Activated T-cell treated with anti-CD3 and anti-CD28 coated beads, Interleukin-2, amount 50 U/mL, for 4 hours (primary cell): ENCODE measurements at regions not wholly inside any gene's neighbourhood (a gene's known extent, or its start where the extent isn't known, plus 50 kb on each side); places are given as distances from the start of the nearest gene placed in this dataset.

Experiments used
- ATAC-seq, 2 donors: fragments of 200-7000 bp; cut with Tn5 transposase; one replicate each; pipeline ENCODE4 v1.10.0; 2021
- DNase-seq: peaks from one replicate; pipeline ENCODE4 v3.0.0-alpha.2; 2020
- H3K27me3 Mint-ChIP-seq: one replicate; pipeline ENCODE4 v1.8.0; 2021; ENCODE audit warnings: low read depth, mixed read lengths
- H3K36me3 Mint-ChIP-seq: one replicate; pipeline ENCODE4 v1.8.0; 2022; ENCODE audit warnings: mixed read lengths; ENCODE audit not compliant: insufficient read depth
- H3K4me1 Mint-ChIP-seq: one replicate; pipeline ENCODE4 v1.8.0; 2021; ENCODE audit warnings: low read depth, mixed read lengths
- H3K4me3 Mint-ChIP-seq: one replicate; pipeline ENCODE4 v1.8.0; 2021; ENCODE audit warnings: mild to moderate bottlenecking, moderate library complexity, mixed read lengths
- H3K9me3 Mint-ChIP-seq: one replicate; pipeline ENCODE4 v1.8.0; 2021; ENCODE audit warnings: mixed read lengths

DNA sequence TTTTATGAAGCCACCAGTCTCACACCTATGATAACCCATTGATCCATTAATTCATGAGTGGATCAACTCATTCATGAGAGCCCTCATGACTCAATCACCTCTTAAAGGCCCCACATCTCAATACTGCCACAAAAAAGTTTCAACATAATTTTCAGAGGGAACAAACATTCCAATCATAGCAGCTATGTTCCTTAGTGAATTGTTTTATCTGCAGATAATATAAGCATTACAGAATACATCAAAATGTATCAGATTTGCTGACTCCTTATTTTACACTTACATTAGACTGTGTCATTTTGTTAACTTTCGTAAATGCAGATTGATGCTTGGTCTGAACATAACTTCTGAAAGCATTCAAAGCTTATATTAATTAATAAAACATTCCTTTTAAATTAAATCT, 155.3 kb upstream of the MBNL1 start:
- ATAC-seq: no peak
- DNase-seq: no peak
- no peak overlapping the region for H3K4me3 Mint-ChIP-seq
- H3K27me3 Mint-ChIP-seq: no peaks in the 10 kb centered on the region
- H3K9me3 Mint-ChIP-seq: no peaks in the 10 kb centered on the region
- no peaks in the 10 kb centered on the region for H3K4me1 Mint-ChIP-seq
- peaks cover 3% of the 10 kb centered on the region for H3K36me3 Mint-ChIP-seq

- Mint-ChIP-seq H3K36me3 (peaks cover 3% of the 10 kb centered on the region), H3K27me3 (no peaks in the 10 kb centered on the region), H3K9me3 (no peaks in the 10 kb centered on the region), H3K4me3 (no peak overlapping the region), H3K4me1 (no peaks in the 10 kb centered on the region)
- DNase-seq: no peak
- ATAC-seq: no peak
Measured at GRCh38 chr3:152113992-152114651, 154.6 kb upstream of the MBNL1 start.

DNA sequence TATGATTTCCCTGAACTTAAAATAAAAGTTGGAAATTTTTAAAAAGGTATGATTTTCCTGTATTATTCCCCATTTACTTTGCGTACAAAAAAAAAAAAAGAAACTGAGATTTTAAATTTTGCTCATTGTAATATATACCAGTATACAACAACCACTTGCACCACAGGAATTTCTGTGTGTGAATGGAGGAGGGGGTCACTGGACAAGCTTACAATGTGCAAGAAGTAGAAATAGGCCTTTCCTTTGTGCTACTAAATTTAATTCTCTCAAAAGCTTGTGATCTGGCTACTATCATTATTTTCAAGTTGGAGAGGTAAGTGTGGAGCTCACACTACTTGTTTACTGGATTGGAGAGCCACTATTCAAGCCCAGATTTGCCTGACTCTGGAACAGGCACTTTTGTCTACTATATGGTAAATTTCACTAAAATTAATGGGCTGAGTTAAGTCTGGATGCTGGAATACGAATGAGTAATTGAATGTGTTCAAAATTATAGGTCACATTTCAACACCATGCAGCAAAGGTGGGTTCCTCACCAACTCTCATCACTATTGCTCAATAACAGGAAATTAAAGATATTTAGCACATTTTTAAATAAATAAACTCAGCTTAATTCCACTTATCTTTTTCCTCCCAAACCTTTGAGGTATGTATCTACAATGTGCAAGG, 148.0 kb upstream of the MBNL1 start:
- no peak for DNase-seq
- no peak for ATAC-seq
- Mint-ChIP-seq H3K9me3 (no peaks in the 10 kb centered on the region), H3K36me3 (peaks cover 3% of the 10 kb centered on the region), H3K4me1 (peaks cover 15% of the 10 kb centered on the region), H3K4me3 (no peak overlapping the region), H3K27me3 (no peaks in the 10 kb centered on the region)

GRCh38 chr3:152121270-152121636, 147.5 kb upstream of the MBNL1 start:
- Mint-ChIP-seq H3K36me3 (peaks cover 3% of the 10 kb centered on the region), H3K9me3 (no peaks in the 10 kb centered on the region), H3K4me1 (peaks cover 15% of the 10 kb centered on the region), H3K27me3 (no peaks in the 10 kb centered on the region), H3K4me3 (no peak overlapping the region)
- ATAC-seq (no peak), DNase-seq (no peak)

- DNase-seq (no peak), ATAC-seq (no peak)
- no peaks in the 10 kb centered on the region for H3K9me3 Mint-ChIP-seq
- H3K4me3 Mint-ChIP-seq: no peak overlapping the region
- H3K36me3 Mint-ChIP-seq: no peaks in the 10 kb centered on the region
- peaks cover 22% of the 10 kb centered on the region for H3K4me1 Mint-ChIP-seq
- no peaks in the 10 kb centered on the region for H3K27me3 Mint-ChIP-seq
Measured at GRCh38 chr3:152122851-152123250, 145.9 kb upstream of the MBNL1 start.

- Mint-ChIP-seq H3K4me1 (peaks cover 22% of the 10 kb centered on the region), H3K36me3 (no peaks in the 10 kb centered on the region), H3K9me3 (no peaks in the 10 kb centered on the region), H3K27me3 (no peaks in the 10 kb centered on the region), H3K4me3 (no peak overlapping the region)
- ATAC-seq (no peak), DNase-seq (no peak)
Measured at GRCh38 chr3:152123457-152123856, 145.3 kb upstream of the MBNL1 start.

- H3K4me1 Mint-ChIP-seq: peaks cover 16% of the 10 kb centered on the region
- DNase-seq (no peak), ATAC-seq (peak in 1 of 2 donors; percentile 6)
- H3K36me3 Mint-ChIP-seq: no peaks in the 10 kb centered on the region
- no peaks in the 10 kb centered on the region for H3K9me3 Mint-ChIP-seq
- no peak overlapping the region for H3K4me3 Mint-ChIP-seq
- no peaks in the 10 kb centered on the region for H3K27me3 Mint-ChIP-seq
Measured at GRCh38 chr3:152126260-152126659, 142.5 kb upstream of the MBNL1 start.

- no peaks in the 10 kb centered on the region for H3K36me3 Mint-ChIP-seq
- H3K27me3 Mint-ChIP-seq: no peaks in the 10 kb centered on the region
- DNase-seq (no peak), ATAC-seq (peak; percentile 94)
- no peaks in the 10 kb centered on the region for H3K9me3 Mint-ChIP-seq
- no peak overlapping the region for H3K4me3 Mint-ChIP-seq
- peaks cover 13% of the 10 kb centered on the region for H3K4me1 Mint-ChIP-seq
Measured at GRCh38 chr3:152127058-152127457, 141.7 kb upstream of the MBNL1 start.

DNA sequence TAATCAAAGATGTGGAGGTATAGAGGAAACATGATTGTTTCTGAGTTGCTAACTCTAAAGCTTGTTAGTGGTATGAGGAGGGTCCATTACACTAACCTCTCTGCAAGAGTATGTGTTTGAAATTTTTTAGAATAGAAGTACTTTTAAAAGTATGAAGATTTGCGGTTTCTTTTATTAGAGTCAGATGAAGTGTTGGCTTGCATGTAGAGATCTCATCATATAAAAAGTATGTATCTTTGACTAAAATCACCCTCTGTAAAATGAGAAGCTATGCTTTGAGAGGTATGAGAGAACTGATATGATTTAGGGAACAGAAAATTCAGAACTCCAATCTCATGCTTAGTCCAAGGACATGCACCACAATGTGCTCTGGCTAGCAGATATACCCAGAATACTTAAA, 140.4 kb upstream of the MBNL1 start:
- Mint-ChIP-seq H3K4me1 (peaks cover 9% of the 10 kb centered on the region), H3K27me3 (no peaks in the 10 kb centered on the region), H3K4me3 (no peak overlapping the region), H3K9me3 (no peaks in the 10 kb centered on the region), H3K36me3 (no peaks in the 10 kb centered on the region)
- DNase-seq (no peak), ATAC-seq (no peak)

DNA sequence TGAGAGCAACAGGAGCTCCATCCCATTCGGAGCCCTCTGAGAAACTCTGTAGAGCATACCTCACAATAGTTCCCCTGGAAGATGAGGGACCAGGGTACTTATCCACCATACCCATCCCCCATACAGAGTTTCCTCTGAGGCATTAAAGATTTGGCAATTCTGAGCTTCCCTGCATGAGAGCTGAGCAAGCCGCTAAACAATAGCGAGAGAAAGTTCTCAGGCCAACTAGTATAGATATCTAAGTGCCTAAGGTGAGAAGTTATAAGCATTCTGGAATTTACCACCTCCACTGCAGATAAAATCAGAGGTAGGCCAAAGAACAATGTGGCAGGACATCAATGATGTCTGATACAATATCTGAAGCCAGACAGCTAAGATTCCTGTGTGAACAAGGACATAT, 129.1 kb upstream of the MBNL1 start:
- DNase-seq: no peak
- Mint-ChIP-seq H3K27me3 (no peaks in the 10 kb centered on the region), H3K9me3 (peaks cover 5% of the 10 kb centered on the region), H3K4me1 (no peaks in the 10 kb centered on the region), H3K4me3 (no peak overlapping the region), H3K36me3 (peaks cover 2% of the 10 kb centered on the region)
- no peak for ATAC-seq

GRCh38 chr3:152146461-152146860, 122.3 kb upstream of the MBNL1 start:
- Mint-ChIP-seq H3K4me3 (no peak overlapping the region), H3K9me3 (no peaks in the 10 kb centered on the region), H3K27me3 (no peaks in the 10 kb centered on the region), H3K4me1 (peaks cover 8% of the 10 kb centered on the region), H3K36me3 (no peaks in the 10 kb centered on the region)
- no peak for DNase-seq
- no peak for ATAC-seq

- Mint-ChIP-seq H3K4me1 (peaks cover 8% of the 10 kb centered on the region), H3K4me3 (no peak overlapping the region), H3K36me3 (no peaks in the 10 kb centered on the region), H3K27me3 (no peaks in the 10 kb centered on the region), H3K9me3 (no peaks in the 10 kb centered on the region)
- no peak for ATAC-seq
- DNase-seq: no peak
Measured at GRCh38 chr3:152147748-152148147, 121.0 kb upstream of the MBNL1 start.

DNA sequence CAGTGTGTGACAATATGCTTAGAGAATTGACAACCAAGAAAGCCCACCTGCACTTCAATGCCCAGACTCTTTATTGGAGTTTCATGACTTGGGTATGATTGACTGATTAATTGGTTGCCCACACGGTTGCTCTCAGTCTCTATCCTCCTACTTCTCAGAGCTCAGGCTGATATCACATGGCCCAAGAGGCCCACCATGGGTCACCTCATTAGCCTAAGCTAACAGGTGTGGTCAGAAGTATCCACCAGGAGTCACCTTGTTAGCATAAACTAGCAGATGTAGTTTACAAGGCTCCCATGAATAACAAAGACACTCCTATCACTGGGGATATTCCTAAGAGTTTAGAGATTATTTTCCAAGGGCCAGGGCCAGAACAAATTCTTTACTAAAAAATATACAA, 120.2 kb upstream of the MBNL1 start:
- Mint-ChIP-seq H3K4me1 (peaks cover 8% of the 10 kb centered on the region), H3K4me3 (no peak overlapping the region), H3K9me3 (no peaks in the 10 kb centered on the region), H3K27me3 (no peaks in the 10 kb centered on the region), H3K36me3 (no peaks in the 10 kb centered on the region)
- ATAC-seq (no peak), DNase-seq (no peak)

DNA sequence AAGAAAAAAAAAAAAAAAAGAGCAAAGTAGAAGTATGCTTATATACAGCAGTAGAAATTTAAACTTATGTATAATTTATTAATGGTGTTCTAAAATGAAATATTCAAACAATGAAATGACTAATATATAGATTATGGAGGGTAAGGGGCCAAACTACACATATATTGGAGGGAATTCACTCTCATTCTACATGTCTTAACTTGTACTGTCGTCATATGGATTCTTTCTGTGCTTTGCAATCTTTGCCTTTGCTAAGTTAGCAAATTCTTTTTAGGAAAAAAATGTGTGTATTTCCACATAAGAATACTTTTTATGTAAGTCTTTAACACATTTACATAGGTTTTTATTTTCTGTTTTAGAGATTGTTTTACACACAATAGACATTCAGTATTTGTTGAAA, 118.9 kb upstream of the MBNL1 start:
- Mint-ChIP-seq H3K4me3 (no peak overlapping the region), H3K36me3 (no peaks in the 10 kb centered on the region), H3K27me3 (no peaks in the 10 kb centered on the region), H3K9me3 (no peaks in the 10 kb centered on the region), H3K4me1 (peaks cover 8% of the 10 kb centered on the region)
- no peak for ATAC-seq
- no peak for DNase-seq

- DNase-seq: no peak
- ATAC-seq: peak; percentile 54 to 58
Measured at GRCh38 chr3:152151216-152151876, 117.4 kb upstream of the MBNL1 start.

More at GRCh38 chr3:152151216-152151876, 117.4 kb upstream of the MBNL1 start:
- Mint-ChIP-seq H3K9me3 (no peaks in the 10 kb centered on the region), H3K4me3 (no peak overlapping the region), H3K4me1 (peaks cover 8% of the 10 kb centered on the region), H3K27me3 (no peaks in the 10 kb centered on the region), H3K36me3 (no peaks in the 10 kb centered on the region)
